SK-N-SH (cell line): ENCODE measurements at regions not wholly inside any gene's neighbourhood (a gene's known extent, or its start where the extent isn't known, plus 50 kb on each side); places are given as distances from the start of the nearest gene placed in this dataset.

Experiments used
- CTCF ChIA-PET: fragments of 300-600, 350-600 bp; formaldehyde crosslinking; extraction: SDS; loops from one replicate; lab custom pipeline; 2021; lab: Yijun Ruan, JAX
- POLR2A ChIA-PET: fragments of 350-600 bp; sonication (Branson Sonifier 250); formaldehyde crosslinking; extraction: SDS; loops from one replicate; lab custom pipeline; 2020; ENCODE audit warnings: antibody characterized with exemption, inconsistent platforms; lab: Yijun Ruan, JAX
- DNase-seq: peaks from one replicate; pipeline ENCODE4 v3.0.0; 2012
- H2AFZ ChIP-seq: fragments of 200-600 bp; sonication (generic); 2 replicates; pipeline ENCODE4 v1.8.1; 2016; ENCODE audit warnings: antibody characterized with exemption, mild to moderate bottlenecking, low read depth
- H3F3A ChIP-seq: fragments of 200-600 bp; sonication (generic); replicated peaks from 2 replicates; pipeline ENCODE3; 2016; ENCODE audit warnings: antibody characterized with exemption, mild to moderate bottlenecking; ENCODE audit not compliant: insufficient read depth
- H3K27ac ChIP-seq, 2 experiments: fragments of 200-500 bp in 1 of 2; fragments of 200-600 bp in 1 of 2; sonication (Bioruptor generic) in 1 of 2; sonication (generic), shearing (Covaris generic) in 1 of 2; 2 replicates each; pipeline versions ENCODE4 v1.5.1 to v1.6.1; 2014 to 2016; ENCODE audit warnings: low read depth in 2 of 2, inconsistent platforms in 1 of 2, low read length in 1 of 2, mild to moderate bottlenecking in 1 of 2, mixed read lengths in 1 of 2
- H3K27me3 ChIP-seq: fragments of 200-600 bp; sonication (generic), shearing (Covaris generic); 2 replicates; pipeline ENCODE4 v1.6.1; 2016; ENCODE audit warnings: mixed run types; ENCODE audit not compliant: insufficient read depth
- H3K36me3 ChIP-seq, 2 experiments: fragments of 200-500 bp in 1 of 2; fragments of 200-600 bp in 1 of 2; sonication (Bioruptor generic) in 1 of 2; sonication (generic) in 1 of 2; replicated peaks in 1 of 2; 2 replicates each; pipeline versions ENCODE3 to v1.5.1; 2014 to 2016; ENCODE audit warnings: low read length in 1 of 2, mild to moderate bottlenecking in 1 of 2; ENCODE audit not compliant: insufficient read depth in 2 of 2, control insufficient read depth in 1 of 2
- H3K4me1 ChIP-seq, 2 experiments: fragments of 200-500 bp in 1 of 2; fragments of 200-600 bp in 1 of 2; sonication (Bioruptor generic) in 1 of 2; sonication (generic), shearing (Covaris generic) in 1 of 2; 2 replicates each; pipeline versions ENCODE4 v1.5.1 to v1.6.1; 2014 to 2016; ENCODE audit warnings: low read depth in 1 of 2, low read length in 1 of 2, mixed run types in 1 of 2; ENCODE audit not compliant: insufficient read depth in 2 of 2, control insufficient read depth in 1 of 2
- H3K4me2 ChIP-seq: fragments of 200-600 bp; sonication (generic), shearing (Covaris generic); 2 replicates; pipeline ENCODE4 v1.6.1; 2017; ENCODE audit warnings: mixed run types
- H3K4me3 ChIP-seq, 2 experiments: fragments of 200-500 bp in 1 of 2; fragments of 200-600 bp in 1 of 2; sonication (Bioruptor generic) in 1 of 2; sonication (generic), shearing (Covaris generic) in 1 of 2; 2 replicates each; pipeline versions ENCODE4 v1.5.1 to v1.8.1; 2014 to 2016; ENCODE audit warnings: low read depth in 2 of 2, inconsistent platforms in 1 of 2, low read length in 1 of 2, mild to moderate bottlenecking in 1 of 2, mixed read lengths in 1 of 2, moderate library complexity in 1 of 2
- H3K79me2 ChIP-seq: fragments of 200-600 bp; sonication (generic); 2 replicates; pipeline ENCODE4 v1.8.1; 2017; ENCODE audit warnings: mild to moderate bottlenecking; ENCODE audit not compliant: insufficient read depth
- H3K9ac ChIP-seq: fragments of 200-600 bp; sonication (generic); 2 replicates; pipeline ENCODE4 v1.6.1; 2017; ENCODE audit warnings: mixed run types
- H3K9me2 ChIP-seq: fragments of 200-600 bp; sonication (generic); 2 replicates; pipeline ENCODE4 v1.6.1; 2017; ENCODE audit warnings: mixed run types
- H3K9me3 ChIP-seq: fragments of 200-600 bp; sonication (generic); 2 replicates; pipeline ENCODE4 v1.6.1; 2017; ENCODE audit warnings: mixed run types, mild to moderate bottlenecking, moderate library complexity
- H4K20me1 ChIP-seq: fragments of 200-600 bp; sonication (generic); 2 replicates; pipeline ENCODE4 v1.6.1; 2017; ENCODE audit warnings: mild to moderate bottlenecking, mixed run types; ENCODE audit not compliant: insufficient read depth
- ELF1 ChIP-seq: IDR thresholded peaks from 2 replicates; pipeline ENCODE4 v1.4.0; 2012
- EP300 ChIP-seq, 2 experiments: IDR thresholded peaks; 2 replicates each; pipeline versions ENCODE4 v1.4.0 to v1.6.1; 2012; ENCODE audit warnings: borderline replicate concordance in 1 of 2, low read depth in 1 of 2, low read length in 1 of 2
- FOSL2 ChIP-seq: IDR thresholded peaks from 2 replicates; pipeline ENCODE4 v1.4.0; 2012; ENCODE audit warnings: low read depth, mild to moderate bottlenecking, moderate library complexity, borderline replicate concordance
- FOXJ3 ChIP-seq: sonication (generic); formaldehyde crosslinking; IDR thresholded peaks from 2 replicates; pipeline ENCODE4 v1.5.1; 2020; ENCODE audit warnings: mild to moderate bottlenecking, missing genetic modification reagents
- GATA2 ChIP-seq: sonication (generic); formaldehyde crosslinking; IDR thresholded peaks from 2 replicates; pipeline ENCODE4 v1.5.0; 2020; ENCODE audit warnings: mild to moderate bottlenecking, missing genetic modification reagents
- IRF3 ChIP-seq: fragments of 150-350 bp; IDR thresholded peaks from 2 replicates; pipeline ENCODE4 v1.6.1; 2016; ENCODE audit warnings: mild to moderate bottlenecking, low read depth, low read length
- JUND ChIP-seq: IDR thresholded peaks from 2 replicates; pipeline ENCODE4 v1.4.0; 2012
- MAX ChIP-seq: IDR thresholded peaks from 2 replicates; pipeline ENCODE4 v1.4.0; 2012; ENCODE audit warnings: low read depth
- MXI1 ChIP-seq: IDR thresholded peaks from 2 replicates; pipeline ENCODE4 v1.6.1; 2012; ENCODE audit warnings: mild to moderate bottlenecking, low read depth, low read length, improper control_type of control experiment
- NRF1 ChIP-seq: IDR thresholded peaks from 2 replicates; pipeline ENCODE4 v1.6.1; 2012; ENCODE audit warnings: low read depth, mild to moderate bottlenecking, low read length
- POLR2AphosphoS5 ChIP-seq: IDR thresholded peaks from 2 replicates; pipeline ENCODE4 v1.6.1; 2012; ENCODE audit warnings: low read depth, low read length
- RCOR1 ChIP-seq: fragments of 150-350 bp; IDR thresholded peaks from 2 replicates; pipeline ENCODE4 v1.6.1; 2017; ENCODE audit warnings: antibody characterized with exemption, low read length
- REST ChIP-seq: IDR thresholded peaks from 2 replicates; pipeline ENCODE4 v1.6.1; 2012; ENCODE audit warnings: mild to moderate bottlenecking, low read depth, low read length, moderate library complexity
- RXRA ChIP-seq: IDR thresholded peaks from 2 replicates; pipeline ENCODE4 v1.4.0; 2012; ENCODE audit warnings: low read depth, mild to moderate bottlenecking, borderline replicate concordance
- SIN3A ChIP-seq: IDR thresholded peaks from 2 replicates; pipeline ENCODE4 v1.6.1; 2012; ENCODE audit warnings: low read depth, mild to moderate bottlenecking, low read length, moderate library complexity, borderline replicate concordance
- SMC3 ChIP-seq: IDR thresholded peaks from 2 replicates; pipeline ENCODE4 v1.6.1; 2012; ENCODE audit warnings: low read depth, low read length, improper control_type of control experiment
- TCF12 ChIP-seq: IDR thresholded peaks from 2 replicates; pipeline ENCODE4 v1.4.0; 2012
- ZBTB33 ChIP-seq: IDR thresholded peaks from 2 replicates; pipeline ENCODE4 v1.4.0; 2012; ENCODE audit warnings: low read depth, borderline replicate concordance
- WGBS: methylation state at CpG from one replicate; pipeline ENCODE4 v1.1.6; 2017; ENCODE audit warnings: low lambda C conversion rate; 5-methylcytosine and 5-hydroxymethylcytosine counted together

GRCh38 chr10:21010615-21011014 is 113.5 kb upstream of the NEBL start (continued):
- no peak for TF ChIP-seq IRF3
- no peak for TF ChIP-seq MXI1
- no peak for TF ChIP-seq SMC3
- TF ChIP-seq, all 33 proteins: peak for 0

- Histone ChIP-seq H3K4me3 (no peak overlapping the region), H3K9ac (no peak overlapping the region), H3K27ac (no peak overlapping the region), H3K79me2 (no peaks in the 10 kb centered on the region), H3K9me2 (no peaks in the 10 kb centered on the region), H3K4me1 (no peaks in the 10 kb centered on the region; a peak in 1 of 4 replicates), H2AFZ (no peak overlapping the region), H3F3A (peaks cover 9% of the 10 kb centered on the region), H3K4me2 (no peak overlapping the region), H3K27me3 (no peaks in the 10 kb centered on the region; the same call in 1 of the 2 replicates), H4K20me1 (no peaks in the 10 kb centered on the region), H3K9me3 (no peaks in the 10 kb centered on the region), H3K36me3 (no peaks in the 10 kb centered on the region)
- TF ChIP-seq SMC3 (no peak), NRF1 (no peak), TCF12 (no peak), EP300 (IDR thresholded peaks at IDR 0.05; ENCODE audit: borderline replicate concordance in 1 of 2, low read depth in 1 of 2, low read length in 1 of 2) (no peak), POLR2AphosphoS5 (no peak), FOSL2 (no peak), ELF1 (no peak), SIN3A (no peak)
- CTCF ChIA-PET, result interaction anchor here (1.1 kb wide), 1 partner anchor 266 kb away, joined by 4 read pairs; no protein-coding TSS in a partner anchor
- POLR2A ChIA-PET, result no interaction called here
- no peak for DNase-seq
- WGBS, result 82% methylated on average over 6 of the region's 6 CpGs
These were observed 106.2 kb upstream of the NEBL start for GRCh38 chr10:21003240-21003822.

GRCh38 chr10:21002091-21002878 is 105.2 kb upstream of the NEBL start:
- Histone ChIP-seq H3K27ac (no peak overlapping the region), H3K4me1 (peaks cover 0 to 4% of the 10 kb centered on the region in 2 experiments; a peak in 2 of 4 replicates), H3K9me2 (no peaks in the 10 kb centered on the region), H3K36me3 (no peaks in the 10 kb centered on the region), H4K20me1 (no peaks in the 10 kb centered on the region), H2AFZ (no peak overlapping the region), H3K9ac (no peak overlapping the region), H3F3A (peaks cover 9% of the 10 kb centered on the region), H3K79me2 (no peaks in the 10 kb centered on the region), H3K4me3 (no peak overlapping the region), H3K4me2 (no peak overlapping the region; the same call in 1 of the 2 replicates), H3K27me3 (no peaks in the 10 kb centered on the region; the same call in 1 of the 2 replicates), H3K9me3 (no peaks in the 10 kb centered on the region)
- WGBS, result 59% methylated on average over 11 of the region's 11 CpGs
- CTCF ChIA-PET, result interaction anchor here (1.1 kb wide), 1 partner anchor 267 kb away, joined by 4 read pairs; no protein-coding TSS in a partner anchor
- POLR2A ChIA-PET, result no interaction called here
- no peak for DNase-seq
- TF ChIP-seq FOXJ3 (no peak), GATA2 (CRISPR knock-in tag) (no peak), RXRA (no peak), MAX (no peak), FOSL2 (no peak), SIN3A (no peak), REST (no peak), JUND (no peak), ZBTB33 (no peak), RCOR1 (no peak)
